BJ (cell line): ENCODE measurements at regions not wholly inside any gene's neighbourhood (a gene's known extent, or its start where the extent isn't known, plus 50 kb on each side); places are given as distances from the start of the nearest gene placed in this dataset.

Experiments used
- CTCF ChIA-PET: fragments of 350-600 bp; formaldehyde crosslinking; extraction: SDS; loops from one replicate; lab custom pipeline; 2021; ENCODE audit warnings: antibody characterized with exemption, inconsistent platforms; lab: Yijun Ruan, JAX
- POLR2A ChIA-PET: fragments of 300-600 bp; sonication (Branson Sonifier 250); formaldehyde crosslinking; extraction: SDS; loops from one replicate; lab custom pipeline; 2021; ENCODE audit warnings: antibody characterized with exemption; lab: Charles Lee
- DNase-seq: peaks from one replicate; pipeline ENCODE4 v3.0.0-alpha.2; 2011; ENCODE audit warnings: low read depth
- H3K27me3 ChIP-seq: 2 replicates; pipeline ENCODE4 v1.6.0; 2011; ENCODE audit warnings: low read length; ENCODE audit not compliant: control insufficient read depth, insufficient read depth
- H3K36me3 ChIP-seq: 2 replicates; pipeline ENCODE4 v1.5.1; 2011; ENCODE audit warnings: low read length; ENCODE audit not compliant: control insufficient read depth, insufficient read depth
- H3K4me3 ChIP-seq: 2 replicates; pipeline ENCODE4 v1.5.1; 2011; ENCODE audit warnings: low read depth, mild to moderate bottlenecking, control low read depth, low read length
- CTCF ChIP-seq: IDR thresholded peaks from 2 replicates; pipeline ENCODE4 v1.5.1; 2011; ENCODE audit warnings: low read depth, mild to moderate bottlenecking, control low read depth, inconsistent platforms, low read length, moderate library complexity; ENCODE audit not compliant: insufficient read depth

GRCh38 chr10:10530313-10530712 is 487.4 kb upstream of the CELF2 start:
- H3K36me3 ChIP-seq, result no peaks in the 10 kb centered on the region
- no peak for TF ChIP-seq CTCF
- no peak overlapping the region for H3K4me3 ChIP-seq
- CTCF ChIA-PET, result no interaction called here
- POLR2A ChIA-PET, result no interaction called here
- no peak for DNase-seq
- H3K27me3 ChIP-seq, result no peaks in the 10 kb centered on the region

- H3K27me3 ChIP-seq, result no peaks in the 10 kb centered on the region
- H3K36me3 ChIP-seq, result no peaks in the 10 kb centered on the region
- no peak for DNase-seq
- POLR2A ChIA-PET, result no interaction called here
- no peak overlapping the region for H3K4me3 ChIP-seq
- CTCF ChIA-PET, result no interaction called here
- TF ChIP-seq CTCF, result no peak
These were observed 485.4 kb upstream of the CELF2 start for GRCh38 chr10:10532236-10532635.

GRCh38 chr10:10532826-10533225 is 484.8 kb upstream of the CELF2 start:
- TF ChIP-seq CTCF, result no peak
- Histone ChIP-seq H3K4me3 (no peak overlapping the region), H3K36me3 (no peaks in the 10 kb centered on the region), H3K27me3 (no peaks in the 10 kb centered on the region)
- POLR2A ChIA-PET, result no interaction called here
- CTCF ChIA-PET, result no interaction called here
- DNase-seq, result no peak

- ChIA-PET CTCF (no interaction called here), POLR2A (no interaction called here)
- Histone ChIP-seq H3K27me3 (no peaks in the 10 kb centered on the region), H3K36me3 (no peaks in the 10 kb centered on the region), H3K4me3 (no peak overlapping the region)
- no peak for DNase-seq
- no peak for TF ChIP-seq CTCF
These were observed 484.2 kb upstream of the CELF2 start for GRCh38 chr10:10533437-10533836.

- H3K27me3 ChIP-seq, result no peaks in the 10 kb centered on the region
- DNase-seq, result no peak
- no peak for TF ChIP-seq CTCF
- ChIA-PET CTCF (no interaction called here), POLR2A (no interaction called here)
- H3K36me3 ChIP-seq, result no peaks in the 10 kb centered on the region
- H3K4me3 ChIP-seq, result no peak overlapping the region
These were observed 479.3 kb upstream of the CELF2 start for GRCh38 chr10:10538326-10538725.
